ENCODE measurements at regions not wholly inside any gene's neighbourhood (a gene's known extent, or its start where the extent isn't known, plus 50 kb on each side); places are given as distances from the start of the nearest gene placed in this dataset.

GRCh38 chr15:57819646-57820045 is 113.1 kb downstream of the POLR2M start:
- Histone ChIP-seq H3K27ac (no peak overlapping the region), H3K27me3 (no peaks in the 10 kb centered on the region), H3K36me3 (no peaks in the 10 kb centered on the region), H3K4me1 (no peaks in the 10 kb centered on the region), H3K4me3 (no peak overlapping the region), H3K9me3 (no peaks in the 10 kb centered on the region)
- TF ChIP-seq POLR2A (IDR thresholded peaks at IDR 0.05) (no peak), CTCF (IDR thresholded peaks at IDR 0.05 in 4 of 5, conservative IDR thresholded peaks at IDR 0.05 in 1 of 5) (no peak)
- ATAC-seq (no peak), DNase-seq (no peak)
- in situ Hi-C loops (cut with MboI; ENCODE audit: low sequenced_read_pairs in 4 of 4), result no loop called here
- intact Hi-C loops (cut with DNase I; ENCODE audit: low total_unique reads), result no loop called here

GRCh38 chr15:57820119-57820518 is 113.6 kb downstream of the POLR2M start:
- ATAC-seq (no peak), DNase-seq (no peak)
- no peaks in the 10 kb centered on the region for H3K9me3 ChIP-seq
- no peak for TF ChIP-seq POLR2A (IDR thresholded peaks at IDR 0.05)
- no peak for TF ChIP-seq CTCF (IDR thresholded peaks at IDR 0.05 in 4 of 5, conservative IDR thresholded peaks at IDR 0.05 in 1 of 5)
- H3K36me3 ChIP-seq, result no peaks in the 10 kb centered on the region
- H3K27ac ChIP-seq, result no peak overlapping the region
- H3K4me3 ChIP-seq, result no peak overlapping the region
- H3K4me1 ChIP-seq, result no peaks in the 10 kb centered on the region
- intact Hi-C loops (cut with DNase I; ENCODE audit: low total_unique reads), result no loop called here
- in situ Hi-C loops (cut with MboI; ENCODE audit: low sequenced_read_pairs in 4 of 4), result no loop called here
- no peaks in the 10 kb centered on the region for H3K27me3 ChIP-seq

- H3K27ac ChIP-seq, result no peak overlapping the region
- no peaks in the 10 kb centered on the region for H3K36me3 ChIP-seq
- intact Hi-C loops (cut with DNase I; ENCODE audit: low total_unique reads) (no loop called here), in situ Hi-C loops (cut with MboI; ENCODE audit: low sequenced_read_pairs in 4 of 4) (no loop called here)
- no peak for ATAC-seq
- H3K4me1 ChIP-seq, result no peaks in the 10 kb centered on the region
- no peaks in the 10 kb centered on the region for H3K27me3 ChIP-seq
- DNase-seq, result no peak
- no peak for TF ChIP-seq POLR2A (IDR thresholded peaks at IDR 0.05)
- no peak for TF ChIP-seq CTCF (IDR thresholded peaks at IDR 0.05 in 4 of 5, conservative IDR thresholded peaks at IDR 0.05 in 1 of 5)
- no peak overlapping the region for H3K4me3 ChIP-seq
- no peaks in the 10 kb centered on the region for H3K9me3 ChIP-seq
Measured at GRCh38 chr15:57821826-57822225, 115.3 kb downstream of the POLR2M start.

DNA sequence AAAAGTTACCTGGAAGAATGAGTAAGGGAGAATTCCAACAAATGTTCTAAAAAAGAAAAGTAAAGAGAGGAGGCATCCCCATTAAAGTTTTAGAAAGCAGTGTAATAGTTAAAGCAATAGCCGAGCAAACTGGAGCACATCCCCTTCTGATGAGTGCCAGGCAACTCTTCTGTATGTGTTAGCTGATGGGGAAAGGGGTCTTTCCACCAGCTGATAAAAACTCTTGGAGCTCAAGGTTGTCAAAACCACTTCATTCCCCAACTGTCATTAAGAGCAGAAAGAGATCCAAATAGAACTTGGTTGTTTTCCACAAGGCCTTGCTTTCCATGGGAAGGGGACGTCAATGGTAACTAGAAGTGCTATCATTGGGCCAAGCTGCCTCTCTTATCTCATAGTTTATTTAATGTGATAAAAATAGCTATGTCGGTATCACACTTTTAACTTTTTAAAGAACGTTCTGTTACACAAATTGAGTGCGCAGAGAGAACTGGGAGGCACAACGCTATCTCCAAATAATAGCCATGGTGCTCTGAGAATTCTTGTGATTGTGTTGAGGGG is 116.9 kb downstream of the POLR2M start:
- no peak for DNase-seq
- Histone ChIP-seq H3K9me3 (no peaks in the 10 kb centered on the region), H3K27me3 (no peaks in the 10 kb centered on the region), H3K4me1 (no peaks in the 10 kb centered on the region), H3K27ac (no peak overlapping the region), H3K4me3 (no peak overlapping the region), H3K36me3 (no peaks in the 10 kb centered on the region)
- intact Hi-C loops (cut with DNase I; ENCODE audit: low total_unique reads), result no loop called here
- no peak for ATAC-seq
- TF ChIP-seq POLR2A (IDR thresholded peaks at IDR 0.05), result no peak
- TF ChIP-seq CTCF (IDR thresholded peaks at IDR 0.05 in 4 of 5, conservative IDR thresholded peaks at IDR 0.05 in 1 of 5), result no peak
- in situ Hi-C loops (cut with MboI; ENCODE audit: low sequenced_read_pairs in 4 of 4), result no loop called here

- no peak overlapping the region for H3K4me3 ChIP-seq
- in situ Hi-C loops (cut with MboI; ENCODE audit: low sequenced_read_pairs in 4 of 4), result no loop called here
- intact Hi-C loops (cut with DNase I; ENCODE audit: low total_unique reads), result no loop called here
- H3K4me1 ChIP-seq, result no peaks in the 10 kb centered on the region
- no peak for TF ChIP-seq POLR2A (IDR thresholded peaks at IDR 0.05)
- TF ChIP-seq CTCF (IDR thresholded peaks at IDR 0.05 in 4 of 5, conservative IDR thresholded peaks at IDR 0.05 in 1 of 5), result no peak
- H3K9me3 ChIP-seq, result no peaks in the 10 kb centered on the region
- DNase-seq (no peak), ATAC-seq (no peak)
- H3K27me3 ChIP-seq, result no peaks in the 10 kb centered on the region
- H3K36me3 ChIP-seq, result no peaks in the 10 kb centered on the region
- H3K27ac ChIP-seq, result no peak overlapping the region
Measured at GRCh38 chr15:57824186-57824585, 117.7 kb downstream of the POLR2M start.

Data from gastrocnemius medialis (tissue), 4 donors.